Activated T-helper 1 cell treated with Interleukin-2 at 50 U/mL for 16 hours (primary cell): ENCODE measurements at regions not wholly inside any gene's neighbourhood (a gene's known extent, or its start where the extent isn't known, plus 50 kb on each side); places are given as distances from the start of the nearest gene placed in this dataset.

Experiments used
- DNase-seq: peaks from one replicate; pipeline ENCODE4 v3.0.0-alpha.2; 2020; ENCODE audit warnings: low read depth

DNA sequence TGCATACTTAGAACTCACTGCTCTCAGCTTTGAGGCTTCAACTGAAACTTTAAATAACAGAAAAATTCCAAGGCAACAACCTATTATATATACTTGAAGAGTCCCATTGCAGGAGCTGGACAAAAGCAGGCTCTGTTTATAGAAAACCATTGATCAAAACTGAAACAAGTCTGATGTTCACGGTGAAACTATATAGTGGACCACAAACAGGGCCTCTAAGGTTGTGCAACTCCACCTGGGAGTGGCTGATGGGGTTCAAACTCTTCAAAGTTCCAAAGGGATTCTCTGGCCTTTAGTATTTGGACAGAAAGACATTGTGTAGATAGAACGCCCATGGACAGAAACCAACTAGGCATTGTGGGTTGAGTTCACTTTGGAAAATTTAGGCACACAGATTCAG, 140.3 kb downstream of the ZC3H11B start:
- DNase-seq, result no peak

DNA sequence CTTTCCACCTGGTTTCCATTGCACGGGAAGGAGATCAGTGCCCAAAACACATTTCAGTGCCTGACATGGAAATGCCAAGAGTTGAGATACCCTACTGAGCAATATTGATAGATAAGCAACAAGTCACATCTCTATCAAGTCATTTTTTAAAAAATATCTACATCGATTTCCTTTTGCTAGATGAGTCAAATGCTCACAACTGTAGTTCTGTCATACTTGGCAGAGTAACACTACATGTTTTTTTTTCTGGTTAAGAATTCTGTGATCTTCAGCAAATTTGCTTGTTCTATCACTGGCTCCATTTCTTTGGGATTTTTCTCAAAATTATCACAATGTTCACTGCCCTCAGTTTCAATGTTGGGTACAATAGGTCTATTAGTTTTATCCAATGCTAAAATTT, 145.4 kb downstream of the ZC3H11B start:
- no peak for DNase-seq

DNA sequence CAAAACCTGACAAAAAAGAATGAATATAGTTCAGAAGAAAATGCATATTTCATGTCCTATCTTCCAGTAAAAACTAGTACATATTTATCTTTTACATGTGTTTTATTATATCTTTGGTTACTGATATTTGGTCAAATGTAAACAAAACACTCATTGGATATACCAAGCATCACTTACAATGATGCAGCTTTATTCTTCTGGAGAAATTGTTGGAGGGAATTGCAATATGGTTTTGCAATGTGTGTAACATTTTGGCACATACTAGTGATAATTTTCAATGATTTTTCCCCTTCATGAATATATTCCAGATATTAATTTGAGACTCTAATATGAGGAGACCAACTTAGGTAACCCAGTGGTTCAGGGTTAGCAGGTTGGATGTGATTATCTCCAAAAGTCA, 146.1 kb downstream of the ZC3H11B start:
- no peak for DNase-seq

DNA sequence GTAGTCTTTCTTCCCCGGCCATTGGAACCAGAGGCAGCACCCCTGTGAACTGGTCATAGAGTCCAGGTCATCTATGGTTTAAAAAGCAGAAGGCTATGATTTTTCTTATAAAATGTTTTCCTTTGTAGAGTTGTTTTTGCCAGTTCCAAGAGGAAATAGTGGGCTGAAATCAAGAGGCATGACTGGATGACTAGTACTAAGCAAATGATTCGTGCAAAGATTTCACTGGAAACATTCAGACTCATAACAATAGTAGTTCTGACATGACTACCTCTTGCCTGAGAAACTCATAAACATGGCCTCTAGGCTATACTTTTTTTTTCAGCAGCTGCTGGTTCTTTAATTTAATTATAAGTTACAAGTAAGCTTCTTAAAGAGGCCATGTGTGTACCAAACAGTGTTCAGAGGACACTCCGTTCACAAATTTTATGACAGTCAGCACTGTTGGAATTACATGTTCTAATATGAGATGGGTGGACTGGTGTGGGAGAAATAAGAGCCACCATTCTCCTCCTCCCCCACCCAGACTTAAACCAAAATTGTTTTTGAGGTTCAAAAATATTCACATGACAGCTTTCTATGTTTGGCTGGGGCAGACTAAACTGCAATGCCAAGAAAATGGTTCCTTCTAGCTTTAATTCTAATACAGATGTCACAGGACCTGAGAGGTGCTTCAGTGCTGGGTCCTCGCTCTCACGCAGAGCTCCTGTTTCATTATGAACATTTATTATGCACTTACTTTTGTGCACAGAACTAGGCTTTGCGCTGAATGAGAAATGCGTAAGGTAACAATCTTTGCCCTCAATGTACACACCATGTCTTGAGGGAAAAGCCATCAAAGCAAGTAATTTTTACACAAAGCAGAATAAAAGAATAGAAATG, 147.5 kb downstream of the ZC3H11B start:
- DNase-seq, result no peak

DNA sequence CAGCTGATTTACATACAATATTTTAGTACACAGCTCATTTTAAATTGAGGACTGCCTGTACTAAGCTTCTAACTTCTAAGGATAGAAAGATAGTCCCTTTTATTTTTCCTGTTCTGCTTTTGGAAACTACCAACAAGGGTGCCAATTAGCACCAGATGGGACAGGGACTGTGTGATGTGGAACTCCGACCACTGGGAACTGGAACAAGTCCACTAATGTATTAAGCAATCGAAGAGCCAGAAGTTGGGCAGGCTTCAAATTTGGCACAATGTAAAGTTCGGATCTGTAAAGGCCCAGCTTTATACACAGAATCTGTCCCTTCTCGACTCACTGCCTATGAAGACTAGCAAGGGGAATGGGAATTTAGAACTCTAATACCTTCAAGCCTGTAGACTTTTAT, 149.3 kb downstream of the ZC3H11B start:
- no peak for DNase-seq

DNA sequence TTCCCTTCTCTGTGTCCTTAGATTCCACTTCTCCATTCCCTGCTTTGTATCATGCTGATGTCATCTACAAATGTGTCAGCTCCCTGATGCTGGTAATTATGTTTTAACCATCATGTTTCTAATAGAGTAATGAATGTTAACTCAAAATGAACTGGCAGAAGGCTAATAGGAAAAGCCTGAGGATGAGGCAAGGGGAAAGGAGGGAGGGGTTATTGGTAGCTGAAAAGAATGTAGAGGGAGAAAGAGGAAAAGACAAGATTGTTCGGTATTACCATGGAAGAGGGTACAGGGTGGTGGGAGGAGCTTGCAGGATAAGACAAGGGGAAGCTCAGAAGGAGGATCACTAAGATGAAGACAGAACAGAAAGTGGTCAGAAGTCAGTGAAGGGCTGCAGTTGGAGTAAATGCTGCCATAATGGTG, 150.9 kb downstream of the ZC3H11B start:
- no peak for DNase-seq

DNA sequence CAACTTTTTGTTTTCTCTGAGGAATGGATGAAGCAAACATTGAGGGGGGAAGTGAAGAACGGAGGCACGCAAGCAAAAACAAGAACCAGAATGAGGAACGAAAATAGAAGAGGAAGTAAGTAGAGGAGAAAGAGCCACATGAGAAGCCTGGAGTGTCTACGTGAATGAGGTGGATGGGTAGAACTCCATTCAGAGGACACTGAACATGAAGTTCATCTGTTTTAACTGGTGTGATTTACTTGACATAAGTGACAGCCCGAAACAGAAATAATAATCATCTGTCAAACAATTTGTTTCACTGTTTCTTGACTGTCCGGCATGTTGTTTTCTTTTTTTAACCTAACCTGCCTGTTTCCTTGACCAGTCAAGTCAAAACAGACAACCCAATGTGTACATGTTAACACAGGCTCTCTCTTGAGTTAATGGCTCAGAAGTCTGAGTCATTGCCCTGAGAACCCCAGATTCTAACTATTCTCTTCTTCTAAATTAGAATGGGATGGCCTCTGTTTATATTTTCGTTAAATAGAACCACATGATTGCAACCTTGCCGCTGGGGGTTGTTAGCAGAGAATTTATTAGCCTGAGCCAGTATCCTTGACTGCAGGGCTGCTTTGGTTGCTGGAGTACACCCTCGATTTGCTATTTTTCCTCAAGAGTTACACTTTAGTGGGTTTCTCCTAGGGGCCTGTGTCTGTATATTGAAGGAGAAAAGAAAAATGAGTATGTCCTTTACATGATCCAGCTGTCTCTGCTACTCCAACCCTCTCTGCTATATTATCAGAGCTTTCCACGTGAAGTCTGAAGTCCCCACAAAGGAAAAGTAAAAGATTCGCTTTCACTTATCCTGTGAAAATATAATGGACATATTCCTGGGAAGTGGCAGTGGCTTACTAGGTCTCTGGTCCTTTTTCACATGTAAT, 151.7 kb downstream of the ZC3H11B start:
- DNase-seq, result no peak

DNA sequence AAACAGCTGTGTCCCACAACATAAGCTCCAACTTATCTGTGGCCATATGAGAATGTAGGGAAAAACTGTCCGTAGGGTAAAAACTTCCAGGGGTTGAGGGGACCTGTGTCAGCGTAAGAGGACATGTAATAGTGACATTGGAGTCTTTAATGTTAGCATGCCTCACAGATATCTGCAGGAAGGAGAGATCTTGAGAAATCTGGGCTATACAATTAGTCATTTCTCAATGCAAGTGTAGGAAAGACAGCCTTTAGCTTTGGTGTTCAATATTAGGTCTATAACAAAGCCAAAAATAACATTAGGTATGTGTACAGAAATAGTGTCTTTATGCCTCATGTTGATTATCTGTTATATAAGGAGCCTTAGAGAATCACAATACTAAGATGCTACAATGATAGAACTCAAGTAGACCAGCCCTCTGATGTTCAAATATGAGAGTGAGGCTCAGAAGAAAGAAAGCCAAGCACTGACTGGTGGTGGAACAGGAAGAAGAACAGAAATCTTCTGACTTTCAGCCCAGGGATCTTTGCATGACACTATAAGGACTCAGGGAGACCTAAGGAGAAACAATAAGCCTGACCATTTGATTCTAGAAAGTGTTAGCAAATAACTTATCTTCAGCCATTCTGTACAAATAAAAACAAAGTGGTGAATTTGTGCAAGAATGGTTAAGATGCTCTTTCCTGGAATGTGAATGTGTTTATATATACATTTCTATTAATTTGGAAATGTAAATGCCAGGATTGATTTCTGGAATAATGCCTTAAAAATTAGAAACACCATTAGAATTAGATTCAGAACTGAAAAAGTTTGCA, 152.6 kb downstream of the ZC3H11B start:
- DNase-seq, result no peak

DNA sequence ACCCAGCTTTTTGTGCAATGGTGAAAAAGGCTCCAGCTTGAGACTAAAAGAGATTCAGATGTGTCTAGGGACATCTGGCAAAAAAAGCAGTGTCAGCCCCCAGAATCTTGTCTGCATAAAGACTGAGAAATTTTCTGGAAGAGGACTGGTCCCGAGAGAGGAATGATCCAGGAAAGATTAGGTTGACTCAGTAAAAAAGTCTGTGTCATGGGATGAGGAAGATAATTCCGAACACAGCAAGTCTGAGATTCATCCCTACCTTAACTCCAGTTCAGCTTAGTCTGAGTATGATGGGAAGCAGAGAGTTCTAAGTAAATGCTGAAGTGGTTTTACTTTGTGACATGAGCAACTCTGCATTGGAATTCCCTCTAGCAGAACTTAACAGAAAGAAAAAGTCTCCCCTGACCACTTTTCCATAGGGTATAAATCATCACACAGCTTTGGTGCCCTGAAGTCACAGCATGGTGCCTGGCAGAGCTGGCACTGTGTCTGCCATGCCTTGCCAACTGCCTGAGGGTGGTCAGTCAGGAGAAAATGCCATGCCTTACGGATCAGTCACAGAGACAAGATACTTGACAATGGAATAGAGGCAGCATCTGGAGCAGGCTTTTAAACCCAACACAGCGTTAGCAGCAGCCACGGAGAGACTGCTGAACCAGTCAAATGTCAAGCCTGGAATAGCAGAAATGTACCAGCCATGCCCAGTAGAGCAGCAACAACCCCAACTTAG, 153.4 kb downstream of the ZC3H11B start:
- DNase-seq, result no peak

DNA sequence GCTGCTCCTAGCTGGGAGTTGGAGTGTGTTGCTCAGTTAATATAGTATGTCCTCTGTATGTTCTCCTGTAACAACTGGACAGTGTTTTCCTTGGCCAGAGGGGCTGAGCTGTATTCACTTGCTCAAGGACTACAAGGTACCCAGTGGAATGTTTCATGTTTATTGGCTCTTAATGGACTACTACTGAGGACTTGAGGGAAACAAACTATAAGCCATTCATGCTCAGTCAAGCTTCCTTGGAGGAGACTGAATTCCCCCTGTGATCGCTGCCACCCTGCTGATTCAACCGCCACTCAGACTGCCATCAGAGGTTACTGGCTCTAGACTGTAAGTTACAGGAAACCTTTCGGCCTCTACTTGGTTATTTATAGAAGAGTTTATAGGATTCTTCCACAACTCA, 166.6 kb downstream of the ZC3H11B start:
- DNase-seq, result no peak

DNA sequence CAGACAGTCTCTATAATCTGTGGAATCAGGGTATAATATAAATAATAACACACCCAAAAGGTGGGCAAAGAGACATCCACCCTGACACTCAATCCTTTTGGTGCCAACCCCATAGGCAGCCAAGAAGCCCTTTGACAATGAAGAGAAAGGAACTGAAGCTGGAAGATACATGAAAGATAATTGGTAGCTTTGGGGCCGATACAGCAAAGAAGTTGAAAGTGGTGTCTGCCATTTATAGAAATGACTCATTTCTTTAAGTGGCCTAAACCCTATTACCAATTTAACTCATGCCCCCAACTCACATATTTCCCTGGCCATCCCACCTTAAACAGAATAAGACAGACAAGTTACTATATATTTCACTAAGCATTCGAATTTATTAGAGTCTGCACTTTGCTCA, 167.0 kb downstream of the ZC3H11B start:
- DNase-seq, result no peak

DNA sequence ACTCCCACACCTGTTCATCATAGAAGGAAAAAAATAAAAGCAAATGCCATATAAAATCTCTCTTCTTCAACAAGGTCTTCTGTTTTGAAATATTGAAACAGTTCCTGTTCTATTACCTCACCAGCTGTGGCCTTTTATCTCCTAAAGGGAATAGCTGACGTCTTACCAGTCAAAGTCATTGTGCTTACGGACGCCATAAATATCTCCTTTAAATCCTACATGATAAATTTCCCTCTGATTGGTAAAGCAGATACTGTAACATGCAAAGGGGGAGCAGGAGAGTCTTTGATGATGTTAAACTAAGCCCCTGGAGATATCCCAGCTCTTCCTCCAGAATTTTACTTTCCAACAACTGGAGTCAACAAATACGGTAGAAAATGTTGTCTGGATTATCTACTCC, 168.4 kb downstream of the ZC3H11B start:
- DNase-seq, result no peak

DNA sequence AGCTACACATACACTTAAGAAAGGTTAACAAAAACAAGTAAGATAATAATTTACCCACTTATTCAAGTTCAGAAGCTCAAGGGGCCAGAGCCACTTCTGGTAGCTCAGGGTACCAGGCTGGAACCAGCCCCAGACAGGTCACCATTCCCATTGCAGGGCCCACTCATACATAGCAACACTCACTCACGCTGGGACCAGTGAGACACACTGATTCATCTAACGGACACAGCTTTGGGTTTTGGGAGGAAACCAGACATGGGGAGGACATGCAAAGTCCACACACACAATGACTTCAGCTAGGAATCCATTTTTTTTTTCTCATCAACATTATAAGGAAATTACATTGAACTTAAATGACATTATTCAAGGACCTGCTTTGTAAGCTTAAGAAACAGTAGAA, 169.1 kb downstream of the ZC3H11B start:
- DNase-seq, result no peak

DNA sequence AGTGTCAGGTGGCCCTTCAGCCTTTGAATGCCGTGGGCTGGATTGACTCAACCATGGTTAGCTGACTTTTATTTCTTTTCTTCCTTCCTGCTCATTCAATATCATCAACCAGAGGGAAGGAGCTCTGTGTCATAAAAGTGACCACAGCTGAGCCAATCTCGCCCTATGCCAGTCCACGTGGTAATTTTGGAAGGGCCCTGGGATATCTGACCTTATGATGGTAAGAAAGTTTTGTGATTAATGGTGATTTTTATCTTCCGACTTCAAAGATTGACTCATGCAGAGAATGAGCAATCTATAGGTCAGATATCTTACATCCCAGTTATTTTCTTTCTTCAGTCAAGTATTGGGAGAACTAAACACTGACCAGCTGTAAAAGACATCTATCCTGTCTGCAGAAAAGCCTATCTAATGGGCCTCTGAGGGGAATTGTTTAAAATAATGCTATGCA, 170.3 kb downstream of the ZC3H11B start:
- DNase-seq, result no peak

DNA sequence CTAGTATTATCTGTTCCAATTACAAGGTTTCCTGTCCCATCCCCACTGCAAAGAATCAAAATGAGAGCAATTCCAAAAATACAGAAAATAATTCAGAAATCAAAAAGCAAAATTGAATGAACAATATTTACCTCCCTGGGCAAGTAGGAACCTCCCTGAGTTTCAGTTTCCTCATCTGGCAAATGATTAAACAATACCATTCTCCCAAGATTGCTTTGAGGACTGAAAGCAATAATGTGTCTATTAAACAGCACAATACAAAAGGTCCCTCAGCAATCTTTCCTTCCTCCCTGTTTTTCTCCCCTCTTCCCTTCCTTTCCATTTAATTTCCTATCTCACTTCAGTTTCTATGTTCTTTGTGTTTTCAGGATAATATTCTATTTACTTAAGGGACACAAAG, 171.0 kb downstream of the ZC3H11B start:
- DNase-seq, result no peak

DNA sequence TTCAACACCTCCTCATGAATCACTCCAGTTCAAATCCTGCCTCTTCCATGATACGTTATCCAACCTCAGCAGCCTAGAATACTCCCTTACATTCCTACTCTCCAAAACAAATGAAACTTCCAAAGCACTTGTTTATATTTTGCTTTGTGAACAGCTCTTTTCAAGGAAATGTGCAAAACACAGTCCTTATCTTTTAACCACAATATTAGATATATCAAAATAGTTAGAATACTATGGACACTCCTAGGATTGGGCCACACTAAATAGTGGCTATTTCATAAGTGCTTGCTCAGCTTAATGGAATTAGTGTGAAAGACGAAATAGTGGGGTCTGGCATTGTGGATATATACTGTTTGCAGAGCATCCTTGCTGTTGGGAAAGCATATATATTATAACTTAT, 173.5 kb downstream of the ZC3H11B start:
- no peak for DNase-seq

DNA sequence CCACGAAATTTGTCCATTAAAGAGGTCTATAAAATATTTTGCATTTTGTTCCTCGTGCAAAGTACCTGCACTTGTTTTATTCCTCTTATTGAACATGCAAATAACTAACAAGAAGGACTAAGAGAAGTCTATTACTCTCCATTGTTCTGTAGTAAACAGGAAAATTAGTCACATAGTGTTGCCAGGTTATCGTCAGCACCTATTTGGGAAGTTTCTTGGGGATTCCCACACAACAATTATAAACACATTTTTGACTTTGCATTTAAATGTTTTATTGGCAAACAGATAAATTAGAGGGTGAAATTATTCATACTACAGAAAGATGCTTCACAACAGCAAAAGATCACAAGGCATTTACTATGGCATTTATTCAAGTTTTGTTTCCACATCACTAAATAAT, 174.5 kb downstream of the ZC3H11B start:
- no peak for DNase-seq

DNA sequence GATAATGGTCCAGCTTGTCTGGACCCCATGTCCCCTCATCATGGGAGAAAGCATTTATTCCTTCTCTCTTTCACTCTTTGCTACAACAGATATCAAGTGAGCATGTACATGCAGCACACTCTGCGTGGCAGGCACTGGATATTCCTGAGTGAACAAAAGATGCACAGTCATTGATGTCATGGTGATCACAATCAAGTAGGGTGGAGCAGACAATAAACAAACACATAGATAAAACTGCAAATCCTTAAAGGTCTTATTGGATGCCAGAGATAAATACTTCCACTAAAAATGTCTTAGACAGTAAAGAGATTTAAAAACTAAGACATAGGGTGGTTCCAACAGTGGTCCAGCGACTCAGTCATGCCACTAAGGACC, 178.0 kb downstream of the ZC3H11B start:
- DNase-seq, result no peak

DNA sequence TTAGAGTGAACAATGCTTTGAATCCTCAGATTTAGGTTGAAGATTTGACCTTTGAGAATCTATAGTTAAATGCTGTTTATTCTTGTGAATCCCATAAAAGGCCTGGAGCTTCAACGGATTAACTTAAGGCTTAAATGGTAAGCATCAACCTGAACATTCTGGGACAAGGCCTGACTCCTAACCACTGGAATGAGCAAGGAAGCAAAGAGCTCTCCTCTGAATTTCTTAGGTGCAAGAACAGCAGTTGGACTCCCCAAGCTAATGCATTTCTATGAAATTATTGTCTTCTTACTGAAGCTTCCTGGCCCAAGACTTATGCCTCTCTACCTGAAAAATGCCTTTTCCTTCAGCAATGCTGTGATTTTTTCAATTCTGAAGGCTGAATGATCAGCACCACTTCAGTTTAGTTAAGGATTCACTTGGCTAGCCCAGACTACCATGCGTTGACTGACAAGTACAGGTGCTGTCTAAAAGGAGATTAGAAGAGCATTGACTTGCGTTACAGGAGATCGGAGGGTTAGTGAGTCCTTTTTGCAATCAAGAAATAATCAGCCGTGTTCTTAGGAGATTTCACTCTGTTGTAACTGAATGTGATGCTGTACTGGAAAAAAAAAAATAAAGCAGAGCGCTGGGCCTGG, 178.5 kb downstream of the ZC3H11B start:
- DNase-seq, result no peak

DNA sequence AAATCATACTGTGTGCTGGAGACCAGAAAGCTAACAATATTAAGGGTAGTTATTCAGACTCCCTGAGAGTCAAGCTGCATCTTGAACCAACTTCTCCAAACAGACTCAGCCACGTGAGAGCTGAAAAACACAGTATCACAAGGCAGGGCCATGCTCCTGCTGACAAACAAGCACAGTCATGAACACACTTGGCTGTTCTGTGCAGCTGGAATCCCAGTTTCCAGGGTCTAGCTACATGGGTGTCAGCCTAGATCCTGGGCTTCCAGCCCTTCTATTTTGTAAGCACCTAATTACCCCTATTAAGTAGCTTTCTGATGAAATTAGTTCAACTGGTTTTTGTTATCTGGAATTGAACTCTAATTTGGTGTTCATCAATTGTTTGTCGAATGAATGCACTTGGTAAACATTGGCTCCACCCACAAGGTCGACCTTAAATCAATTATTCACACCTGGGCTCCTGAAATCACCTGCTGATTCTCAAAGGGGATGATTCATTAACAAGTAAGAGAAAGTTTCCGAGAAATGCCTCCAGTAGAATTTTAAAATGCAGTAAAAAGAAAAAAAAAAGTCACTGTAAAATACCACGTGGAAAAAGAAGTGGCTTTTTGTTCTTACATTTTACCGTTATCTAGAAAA, 179.3 kb downstream of the ZC3H11B start:
- no peak for DNase-seq

DNA sequence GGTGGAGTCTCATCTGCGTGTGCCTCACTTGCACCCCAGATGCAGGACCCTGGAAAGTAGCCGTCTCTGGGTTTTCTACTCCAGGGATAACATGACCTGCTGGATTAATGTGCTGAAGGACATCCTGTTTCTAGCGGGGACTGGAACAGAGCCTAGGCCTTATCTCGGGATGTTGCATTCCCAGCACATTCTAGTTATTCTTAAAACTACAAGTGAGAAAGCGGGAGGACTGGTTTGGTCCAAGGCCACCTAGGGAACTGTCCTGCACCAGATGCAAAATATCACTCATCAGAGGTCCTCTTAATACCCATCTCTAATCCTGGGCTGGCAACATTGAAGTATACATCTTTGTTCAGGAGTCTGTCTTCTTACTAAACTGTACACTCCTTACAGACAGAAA, 179.9 kb downstream of the ZC3H11B start:
- no peak for DNase-seq
